Mesendoderm (in vitro differentiated cells): ENCODE measurements at regions not wholly inside any gene's neighbourhood (a gene's known extent, or its start where the extent isn't known, plus 50 kb on each side); places are given as distances from the start of the nearest gene placed in this dataset.

Source experiments
- DNase-seq: peaks from one replicate; pipeline ENCODE4 v3.0.0; 2013
- H2AK5ac ChIP-seq: 2 replicates; pipeline ENCODE4 v1.6.1; 2013; ENCODE audit warnings: low read length, inconsistent platforms
- H2BK120ac ChIP-seq: 2 replicates; pipeline ENCODE4 v1.6.1; 2013; ENCODE audit warnings: low read depth, mild to moderate bottlenecking, low read length, moderate library complexity, mixed read lengths
- H2BK15ac ChIP-seq: replicated peaks from 2 replicates; pipeline ENCODE4 v1.6.1; 2013; ENCODE audit warnings: low read depth, mild to moderate bottlenecking, moderate library complexity
- H2BK5ac ChIP-seq: 2 replicates; pipeline ENCODE4 v1.6.1; 2013; ENCODE audit warnings: low read length, inconsistent platforms
- H3K18ac ChIP-seq: 2 replicates; pipeline ENCODE4 v1.6.1; 2013; ENCODE audit warnings: mild to moderate bottlenecking, low read length, mixed read lengths
- H3K23ac ChIP-seq: one replicate; pipeline ENCODE4 v1.6.1; 2013; ENCODE audit warnings: low read length
- H3K27ac ChIP-seq: 2 replicates; pipeline ENCODE4 v1.5.1; 2013; ENCODE audit warnings: low read depth, mild to moderate bottlenecking, inconsistent platforms, low read length, moderate library complexity
- H3K27me3 ChIP-seq: 2 replicates; pipeline ENCODE4 v1.6.1; 2013; ENCODE audit warnings: low read length, control low read depth, mild to moderate bottlenecking, inconsistent platforms; ENCODE audit not compliant: insufficient read depth, poor library complexity
- H3K36me3 ChIP-seq: 2 replicates; pipeline ENCODE4 v1.6.1; 2013; ENCODE audit warnings: low read length, inconsistent platforms; ENCODE audit not compliant: control insufficient read depth, insufficient read depth
- H3K4ac ChIP-seq: one replicate; pipeline ENCODE4 v1.6.1; 2013; ENCODE audit warnings: low read depth, mild to moderate bottlenecking, low read length, moderate library complexity
- H3K4me1 ChIP-seq: 2 replicates; pipeline ENCODE4 v1.6.1; 2013; ENCODE audit warnings: low read depth, low read length, inconsistent platforms; ENCODE audit not compliant: control insufficient read depth
- H3K4me2 ChIP-seq: 2 replicates; pipeline ENCODE4 v1.6.1; 2013; ENCODE audit warnings: low read length
- H3K4me3 ChIP-seq: 2 replicates; pipeline ENCODE4 v1.5.1; 2013; ENCODE audit warnings: mild to moderate bottlenecking, low read length
- H3K56ac ChIP-seq: one replicate; pipeline ENCODE4 v1.6.1; 2013; ENCODE audit warnings: low read length
- H3K79me1 ChIP-seq: 2 replicates; pipeline ENCODE4 v1.6.1; 2013; ENCODE audit warnings: low read length, inconsistent platforms
- H3K79me2 ChIP-seq: 2 replicates; pipeline ENCODE4 v1.6.1; 2013; ENCODE audit warnings: mild to moderate bottlenecking, low read length; ENCODE audit not compliant: control insufficient read depth, insufficient read depth
- H3K9ac ChIP-seq: 2 replicates; pipeline ENCODE4 v1.6.1; 2013; ENCODE audit warnings: low read length, inconsistent platforms
- H4K5ac ChIP-seq: one replicate; pipeline ENCODE4 v1.6.1; 2013; ENCODE audit warnings: low read length
- H4K8ac ChIP-seq: one replicate; pipeline ENCODE4 v1.6.1; 2013; ENCODE audit warnings: low read depth, mild to moderate bottlenecking, control low read depth, low read length, moderate library complexity
- WGBS: extraction: QIAGEN DNeasy Blood & Tissue Kit; methylation state at CpG from one replicate; pipeline ENCODE4 v1.1.7; 2013; ENCODE audit warnings: low lambda C conversion rate, missing lambda C conversion rate; ENCODE audit not compliant: insufficient coverage; ENCODE audit errors: extremely low coverage; 5-methylcytosine and 5-hydroxymethylcytosine counted together

- DNase-seq: peak; percentile 89
- no peaks in the 10 kb centered on the region for H3K79me1 ChIP-seq
- peak overlapping the region; percentile 84 for H3K18ac ChIP-seq
- no peak overlapping the region for H2BK5ac ChIP-seq
- H2AK5ac ChIP-seq: no peak overlapping the region
- H3K36me3 ChIP-seq: no peaks in the 10 kb centered on the region
- H3K27me3 ChIP-seq: no peaks in the 10 kb centered on the region
- H3K4me3 ChIP-seq: no peak overlapping the region
- H3K4ac ChIP-seq: no peak overlapping the region
- no peak overlapping the region for H4K5ac ChIP-seq
- no peak overlapping the region for H2BK15ac ChIP-seq
- no peak overlapping the region for H4K8ac ChIP-seq
- no peak overlapping the region for H3K23ac ChIP-seq
- H3K27ac ChIP-seq: peak overlapping the region; percentile 0
- WGBS: no CpG with 5 or more reads among the region's 3 CpGs
- H3K56ac ChIP-seq: peak overlapping the region; percentile 18
- H3K4me1 ChIP-seq: peaks cover 6% of the 10 kb centered on the region
- H2BK120ac ChIP-seq: no peak overlapping the region
- H3K79me2 ChIP-seq: no peaks in the 10 kb centered on the region
- peak overlapping the region; percentile 4 for H3K9ac ChIP-seq
- H3K4me2 ChIP-seq: no peak overlapping the region
Observed at GRCh38 chr5:54845567-54845941, 139.8 kb downstream of the ESM1 start.

GRCh38 chr5:54844905-54845566, 140.4 kb downstream of the ESM1 start:
- DNase-seq: peak; percentile 34
- H3K27me3 ChIP-seq: no peaks in the 10 kb centered on the region
- no CpG with 5 or more reads among the region's 6 CpGs for WGBS
- no peak overlapping the region for H3K27ac ChIP-seq
- H4K5ac ChIP-seq: no peak overlapping the region
- H3K4ac ChIP-seq: no peak overlapping the region
- no peak overlapping the region for H3K23ac ChIP-seq
- H3K36me3 ChIP-seq: no peaks in the 10 kb centered on the region
- H2BK120ac ChIP-seq: no peak overlapping the region
- no peak overlapping the region for H2AK5ac ChIP-seq
- no peaks in the 10 kb centered on the region for H3K79me1 ChIP-seq
- no peak overlapping the region for H2BK15ac ChIP-seq
- no peaks in the 10 kb centered on the region for H3K79me2 ChIP-seq
- H3K18ac ChIP-seq: no peak overlapping the region
- peaks cover 6% of the 10 kb centered on the region for H3K4me1 ChIP-seq
- H3K56ac ChIP-seq: peak overlapping the region; percentile 56
- H3K4me2 ChIP-seq: no peak overlapping the region
- no peak overlapping the region for H2BK5ac ChIP-seq
- no peak overlapping the region for H3K4me3 ChIP-seq
- H4K8ac ChIP-seq: no peak overlapping the region
- peak overlapping the region; percentile 4 for H3K9ac ChIP-seq

- no peak overlapping the region for H2AK5ac ChIP-seq
- peak overlapping the region; percentile 57 for H2BK15ac ChIP-seq
- H3K9ac ChIP-seq: no peak overlapping the region
- H3K79me2 ChIP-seq: no peaks in the 10 kb centered on the region
- no peak overlapping the region for H2BK120ac ChIP-seq
- H3K4me2 ChIP-seq: no peak overlapping the region
- H3K79me1 ChIP-seq: no peaks in the 10 kb centered on the region
- no peak overlapping the region for H3K4me3 ChIP-seq
- no peak overlapping the region for H4K8ac ChIP-seq
- H3K4me1 ChIP-seq: peaks cover 6% of the 10 kb centered on the region
- peak overlapping the region; percentile 59 for H3K56ac ChIP-seq
- no peak overlapping the region for H3K23ac ChIP-seq
- H3K36me3 ChIP-seq: no peaks in the 10 kb centered on the region
- no peaks in the 10 kb centered on the region for H3K27me3 ChIP-seq
- peak overlapping the region; percentile 47 for H3K18ac ChIP-seq
- no peak overlapping the region for H3K27ac ChIP-seq
- no peak for DNase-seq
- no CpG with 5 or more reads among the region's 4 CpGs for WGBS
- H3K4ac ChIP-seq: peak overlapping the region; percentile 43
- H2BK5ac ChIP-seq: peak overlapping the region; percentile 40
- H4K5ac ChIP-seq: no peak overlapping the region
Observed at GRCh38 chr5:54844266-54844665, 141.1 kb downstream of the ESM1 start.

GRCh38 chr5:54841481-54841880, 143.9 kb downstream of the ESM1 start:
- Histone ChIP-seq H2AK5ac (no peak overlapping the region), H3K4me1 (peaks cover 4% of the 10 kb centered on the region), H3K27ac (no peak overlapping the region), H3K79me1 (no peaks in the 10 kb centered on the region), H3K36me3 (no peaks in the 10 kb centered on the region), H3K79me2 (no peaks in the 10 kb centered on the region), H2BK5ac (no peak overlapping the region), H3K18ac (no peak overlapping the region), H3K4ac (no peak overlapping the region), H4K5ac (no peak overlapping the region), H3K56ac (no peak overlapping the region), H4K8ac (no peak overlapping the region), H3K9ac (no peak overlapping the region), H2BK15ac (no peak overlapping the region), H3K27me3 (no peaks in the 10 kb centered on the region), H3K23ac (no peak overlapping the region), H3K4me2 (no peak overlapping the region), H3K4me3 (no peak overlapping the region), H2BK120ac (no peak overlapping the region)
- no CpG with 5 or more reads among the region's 1 CpG for WGBS
- DNase-seq: no peak

- no CpG with 5 or more reads among the region's 1 CpG for WGBS
- no peak overlapping the region for H3K27ac ChIP-seq
Observed at GRCh38 chr5:54838843-54839242, 146.6 kb downstream of the ESM1 start.

GRCh38 chr5:54837981-54838380, 147.4 kb downstream of the ESM1 start:
- DNase-seq: no peak
- no CpG with 5 or more reads among the region's 6 CpGs for WGBS
- no peak overlapping the region for H3K27ac ChIP-seq

More at GRCh38 chr5:54838843-54839242, 146.6 kb downstream of the ESM1 start:
- Histone ChIP-seq H3K4me1 (peaks cover 2% of the 10 kb centered on the region), H3K23ac (no peak overlapping the region), H3K9ac (no peak overlapping the region), H3K4me3 (no peak overlapping the region), H2BK5ac (no peak overlapping the region), H2AK5ac (no peak overlapping the region), H3K18ac (no peak overlapping the region), H3K56ac (no peak overlapping the region), H4K5ac (no peak overlapping the region), H3K27me3 (no peaks in the 10 kb centered on the region), H3K79me2 (no peaks in the 10 kb centered on the region), H2BK15ac (no peak overlapping the region), H4K8ac (no peak overlapping the region), H2BK120ac (no peak overlapping the region), H3K36me3 (no peaks in the 10 kb centered on the region), H3K4ac (no peak overlapping the region), H3K79me1 (no peaks in the 10 kb centered on the region), H3K4me2 (no peak overlapping the region)
- no peak for DNase-seq

More at GRCh38 chr5:54837981-54838380, 147.4 kb downstream of the ESM1 start:
- no peak overlapping the region for H3K18ac ChIP-seq
- H2AK5ac ChIP-seq: no peak overlapping the region
- no peak overlapping the region for H3K4me2 ChIP-seq
- no peak overlapping the region for H4K8ac ChIP-seq
- H3K27me3 ChIP-seq: no peaks in the 10 kb centered on the region
- H3K79me2 ChIP-seq: no peaks in the 10 kb centered on the region
- H3K79me1 ChIP-seq: no peaks in the 10 kb centered on the region
- no peak overlapping the region for H3K56ac ChIP-seq
- H3K4me1 ChIP-seq: peaks cover 2% of the 10 kb centered on the region
- H2BK15ac ChIP-seq: no peak overlapping the region
- no peak overlapping the region for H3K23ac ChIP-seq
- no peak overlapping the region for H2BK120ac ChIP-seq
- H3K36me3 ChIP-seq: no peaks in the 10 kb centered on the region
- H3K4ac ChIP-seq: no peak overlapping the region
- no peak overlapping the region for H3K9ac ChIP-seq
- no peak overlapping the region for H3K4me3 ChIP-seq
- no peak overlapping the region for H4K5ac ChIP-seq
- H2BK5ac ChIP-seq: no peak overlapping the region
